H1 (cell line): ENCODE measurements at regions not wholly inside any gene's neighbourhood (a gene's known extent, or its start where the extent isn't known, plus 50 kb on each side); places are given as distances from the start of the nearest gene placed in this dataset.

Source experiments
- CTCF ChIA-PET: fragments of 300-600 bp; sonication (Branson Sonifier 250); formaldehyde crosslinking; loops from one replicate; lab custom pipeline; 2021; ENCODE audit not compliant: partially characterized antibody; lab: Charles Lee
- POLR2A ChIA-PET: fragments of 300-600 bp; sonication (Branson Sonifier 250); formaldehyde crosslinking; loops from one replicate; lab custom pipeline; 2021; ENCODE audit warnings: inconsistent platforms; ENCODE audit not compliant: partially characterized antibody; lab: Charles Lee
- DNase-seq, 2 experiments: peaks; one replicate each; pipeline versions ENCODE4 v3.0.0 to v3.0.0-alpha.2; 2010 to 2022; ENCODE audit warnings: low spot score in 2 of 2, low read depth in 1 of 2, mixed read lengths in 1 of 2
- FAIRE-seq: peaks from 2 replicates; lab custom pipeline; 2011; peaks lifted over from hg19 to GRCh38; lab: Jason Lieb, UNC
- H2AFZ ChIP-seq: 2 replicates; pipeline ENCODE4 v1.8.1; 2012; ENCODE audit warnings: low read length, inconsistent platforms
- H2AK5ac ChIP-seq: 2 replicates; pipeline ENCODE4 v1.6.1; 2013; ENCODE audit warnings: low read depth, low read length
- H2BK120ac ChIP-seq: replicated peaks from 2 replicates; pipeline ENCODE3; 2013; ENCODE audit warnings: low read depth, low read length, inconsistent platforms
- H2BK12ac ChIP-seq: 2 replicates; pipeline ENCODE4 v1.6.1; 2013; ENCODE audit warnings: low read depth, low read length
- H2BK15ac ChIP-seq: 2 replicates; pipeline ENCODE4 v1.6.1; 2013; ENCODE audit warnings: low read length
- H2BK20ac ChIP-seq: 2 replicates; pipeline ENCODE4 v1.6.1; 2013; ENCODE audit warnings: low read length
- H2BK5ac ChIP-seq: 2 replicates; pipeline ENCODE4 v1.6.1; 2013; ENCODE audit warnings: low read depth, low read length
- H3K14ac ChIP-seq: 2 replicates; pipeline ENCODE4 v1.6.1; 2013; ENCODE audit warnings: inconsistent platforms; ENCODE audit not compliant: insufficient read length
- H3K18ac ChIP-seq: 2 replicates; pipeline ENCODE4 v1.6.1; 2013; ENCODE audit warnings: low read length; ENCODE audit errors: extremely low read depth
- H3K23ac ChIP-seq: 2 replicates; pipeline ENCODE4 v1.6.1; 2013; ENCODE audit warnings: inconsistent platforms; ENCODE audit not compliant: insufficient read length
- H3K23me2 ChIP-seq: 2 replicates; pipeline ENCODE4 v1.6.1; 2013; ENCODE audit warnings: low read depth, low read length
- H3K27ac ChIP-seq: 2 replicates; pipeline ENCODE4 v1.6.1; 2011; ENCODE audit warnings: low read depth, low read length, inconsistent platforms
- H3K27me3 ChIP-seq, 4 experiments: replicated peaks in 1 of 4; 1 replicate in 1 of 4; 2 replicates in 3 of 4; pipeline versions ENCODE4 v1.6.1 to v1.8.1; 2011 to 2013; ENCODE audit warnings: low read length in 3 of 4, mild to moderate bottlenecking in 3 of 4, inconsistent platforms in 2 of 4, mixed read lengths in 2 of 4, moderate library complexity in 1 of 4; ENCODE audit not compliant: control insufficient read depth in 3 of 4, insufficient read depth in 3 of 4; ENCODE audit errors: extremely low read depth in 1 of 4
- H3K36me3 ChIP-seq, 4 experiments: 2 replicates each; pipeline versions ENCODE4 v1.6.1 to v1.8.1; 2011 to 2013; ENCODE audit warnings: mild to moderate bottlenecking in 4 of 4, low read length in 3 of 4, moderate library complexity in 2 of 4, control low read depth in 1 of 4, inconsistent platforms in 1 of 4; ENCODE audit not compliant: insufficient read depth in 4 of 4, control insufficient read depth in 2 of 4
- H3K4ac ChIP-seq: replicated peaks from 2 replicates; pipeline ENCODE3; 2013; ENCODE audit warnings: low read length, low read depth, mixed read lengths, inconsistent platforms; ENCODE audit not compliant: insufficient read length
- H3K4me1 ChIP-seq, 4 experiments: replicated peaks in 1 of 4; 1 replicate in 1 of 4; 2 replicates in 3 of 4; pipeline versions ENCODE4 v1.6.1 to v1.8.1; 2011 to 2013; ENCODE audit warnings: low read length in 3 of 4, inconsistent platforms in 2 of 4, mixed read lengths in 1 of 4; ENCODE audit not compliant: insufficient read depth in 4 of 4, control insufficient read depth in 3 of 4
- H3K4me2 ChIP-seq, 2 experiments: 2 replicates each; pipeline versions ENCODE4 v1.6.1 to v1.8.1; 2011 to 2013; ENCODE audit warnings: low read depth in 2 of 2, low read length in 2 of 2, control low read depth in 1 of 2, inconsistent platforms in 1 of 2, mild to moderate bottlenecking in 1 of 2; ENCODE audit not compliant: insufficient read depth in 1 of 2
- H3K4me3 ChIP-seq, 4 experiments: fragments of 200-600, 300-600 bp in 1 of 4; sonication (generic), shearing (Covaris generic), sonication (Bioruptor Twin) in 1 of 4; 2 replicates each; pipeline versions ENCODE4 v1.5.1 to v1.8.1; 2011 to 2016; ENCODE audit warnings: low read length in 4 of 4, low read depth in 3 of 4, control low read depth in 2 of 4, inconsistent platforms in 2 of 4, mild to moderate bottlenecking in 2 of 4, mixed read lengths in 1 of 4, moderate library complexity in 1 of 4; ENCODE audit not compliant: insufficient read depth in 2 of 4; ENCODE audit errors: extremely low read depth in 1 of 4
- H3K56ac ChIP-seq: replicated peaks from 2 replicates; pipeline ENCODE3; 2013; ENCODE audit warnings: low read depth, mild to moderate bottlenecking, mixed read lengths, low read length, inconsistent platforms; ENCODE audit not compliant: insufficient read length
- H3K79me1 ChIP-seq: 2 replicates; pipeline ENCODE4 v1.6.1; 2013; ENCODE audit warnings: low read depth, low read length, control low read depth
- H3K79me2 ChIP-seq, 2 experiments: 2 replicates each; pipeline versions ENCODE4 v1.6.1 to v1.8.1; 2012 to 2013; ENCODE audit warnings: low read length in 2 of 2, mild to moderate bottlenecking in 2 of 2, inconsistent platforms in 1 of 2; ENCODE audit not compliant: insufficient read depth in 2 of 2, control insufficient read depth in 1 of 2
- H3K9ac ChIP-seq, 4 experiments: replicated peaks in 1 of 4; 1 replicate in 1 of 4; 2 replicates in 3 of 4; pipeline versions ENCODE4 v1.6.1 to v1.8.1; 2011 to 2013; ENCODE audit warnings: low read depth in 3 of 4, low read length in 3 of 4, control low read depth in 2 of 4, mild to moderate bottlenecking in 2 of 4, moderate library complexity in 2 of 4, inconsistent platforms in 1 of 4; ENCODE audit errors: extremely low read depth in 1 of 4
- H3K9me3 ChIP-seq, 2 experiments: 2 replicates each; pipeline versions ENCODE4 v1.6.1 to v1.8.1; 2012 to 2013; ENCODE audit warnings: mild to moderate bottlenecking in 2 of 2, moderate library complexity in 2 of 2, control low read depth in 1 of 2, inconsistent platforms in 1 of 2, low read depth in 1 of 2, low read length in 1 of 2, mixed read lengths in 1 of 2; ENCODE audit not compliant: insufficient read depth in 2 of 2
- H4K20me1 ChIP-seq, 2 experiments: replicated peaks in 1 of 2; 2 replicates each; pipeline versions ENCODE3 to v1.8.1; 2011 to 2013; ENCODE audit warnings: inconsistent platforms in 2 of 2, low read length in 2 of 2, mild to moderate bottlenecking in 1 of 2; ENCODE audit not compliant: insufficient read depth in 2 of 2, control insufficient read depth in 1 of 2
- H4K5ac ChIP-seq: 2 replicates; pipeline ENCODE4 v1.6.1; 2013; ENCODE audit warnings: low read length, low read depth, mixed read lengths, inconsistent platforms; ENCODE audit not compliant: insufficient read length
- H4K8ac ChIP-seq: 2 replicates; pipeline ENCODE4 v1.8.0; 2013; ENCODE audit warnings: mild to moderate bottlenecking, moderate library complexity, low read length, inconsistent platforms; ENCODE audit not compliant: insufficient read depth; ENCODE audit errors: extremely low read depth
- H4K91ac ChIP-seq: replicated peaks from 2 replicates; pipeline ENCODE3; 2013; ENCODE audit warnings: low read length, mixed read lengths, inconsistent platforms; ENCODE audit not compliant: insufficient read length
- ASH2L ChIP-seq: fragments of 200-600, 300-600 bp; sonication (generic); IDR thresholded peaks from one replicate; pipeline ENCODE4 v1.7.1; 2017; ENCODE audit warnings: low read length
- EGR1 ChIP-seq: IDR thresholded peaks from 2 replicates; pipeline ENCODE4 v1.6.1; 2011; ENCODE audit warnings: low read depth, low read length, borderline replicate concordance
- JUN ChIP-seq: IDR thresholded peaks from 2 replicates; pipeline ENCODE4 v1.6.1; 2011; ENCODE audit warnings: low read depth, mild to moderate bottlenecking, improper control_type of control experiment, low read length
- MAFK ChIP-seq: IDR thresholded peaks from 2 replicates; pipeline ENCODE4 v1.6.1; 2012; ENCODE audit warnings: low read depth, mild to moderate bottlenecking, improper control_type of control experiment, low read length
- NANOG ChIP-seq: IDR thresholded peaks from 2 replicates; pipeline ENCODE4 v1.6.1; 2011; ENCODE audit warnings: low read length, low read depth, mild to moderate bottlenecking, inconsistent platforms; ENCODE audit not compliant: insufficient read depth, poor library complexity, severe bottlenecking
- SIN3A ChIP-seq, 2 experiments: IDR thresholded peaks in 1 of 2; conservative IDR thresholded peaks in 1 of 2; 2 replicates each; pipeline ENCODE4 v1.6.1; 2011 to 2012; ENCODE audit warnings: low read length in 2 of 2, improper control_type of control experiment in 1 of 2, low read depth in 1 of 2, mild to moderate bottlenecking in 1 of 2
- SP2 ChIP-seq: IDR thresholded peaks from 2 replicates; pipeline ENCODE4 v1.6.1; 2012; ENCODE audit warnings: mild to moderate bottlenecking, low read length, inconsistent platforms
- SP4 ChIP-seq: IDR thresholded peaks from 2 replicates; pipeline ENCODE4 v1.6.1; 2012; ENCODE audit warnings: low read length, inconsistent platforms
- SUZ12 ChIP-seq: fragments of 200-600 bp; sonication (generic); IDR thresholded peaks from 2 replicates; pipeline ENCODE4 v1.6.1; 2012; ENCODE audit warnings: mild to moderate bottlenecking, inconsistent platforms, low read length, moderate library complexity, mixed read lengths
- WGBS, 2 experiments: shearing (Covaris generic) in 1 of 2; methylation state at CpG; one replicate each; pipeline versions ENCODE4 v1.1.6 to v1.1.7; 2013 to 2015; ENCODE audit warnings: low lambda C conversion rate in 2 of 2, mixed read lengths in 2 of 2, inconsistent platforms in 1 of 2, low coverage in 1 of 2, missing lambda C conversion rate in 1 of 2; ENCODE audit not compliant: insufficient replicate concordance in 2 of 2, insufficient coverage in 1 of 2, insufficient read length in 1 of 2; ENCODE audit errors: extremely low coverage in 1 of 2, missing lambda C conversion rate in 1 of 2; 5-methylcytosine and 5-hydroxymethylcytosine counted together
- TF ChIP-seq, protein P1 (sequence below): IDR thresholded peaks from 2 replicates; pipeline ENCODE4 v1.6.1; 2012; ENCODE audit warnings: inconsistent platforms

DNA sequence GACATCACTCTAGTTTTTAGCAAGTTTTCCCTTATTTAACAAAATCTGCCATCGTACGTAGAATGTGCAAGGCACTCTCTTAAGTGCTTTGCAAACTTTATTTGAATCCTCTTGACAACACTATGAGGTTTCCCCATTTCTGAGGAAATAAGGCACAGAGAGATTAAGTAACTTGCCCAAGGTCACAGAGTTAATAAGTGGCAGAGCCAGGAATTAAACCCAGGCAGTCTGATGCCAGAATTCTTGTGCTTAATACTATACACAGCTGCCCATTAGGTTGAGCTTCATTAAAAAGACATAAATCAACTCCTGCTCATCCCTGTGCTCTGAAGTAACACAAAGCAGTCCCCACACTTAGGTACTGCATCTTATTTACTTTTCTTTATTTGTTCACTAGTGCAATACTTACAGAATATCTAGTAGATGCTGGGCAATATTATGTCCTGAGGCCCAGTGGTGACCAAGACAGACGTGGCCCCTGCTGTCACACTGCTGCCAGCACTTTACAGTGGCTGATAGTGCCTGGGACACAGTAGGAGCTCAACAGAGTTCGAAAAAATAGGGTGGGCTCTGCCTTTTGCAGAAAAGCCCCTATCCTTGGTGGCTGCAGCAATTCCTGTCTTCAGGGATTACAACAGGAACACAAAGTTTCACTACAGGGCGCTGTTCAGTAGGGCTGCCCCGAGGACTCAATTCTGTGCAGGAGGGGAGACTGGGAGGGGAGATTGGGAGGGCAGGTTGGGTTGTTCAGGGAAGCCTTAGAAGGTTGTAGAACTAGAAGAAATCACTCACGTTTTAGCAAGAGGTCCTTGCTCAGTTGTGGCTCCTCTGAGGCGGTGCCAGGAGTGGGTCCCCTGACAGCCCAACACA, 138.3 kb upstream of the TPM1 start:
- no peak overlapping the region for H4K5ac ChIP-seq
- no peak overlapping the region for H2AFZ ChIP-seq
- no peak overlapping the region for H3K4me3 ChIP-seq
- H2BK12ac ChIP-seq = no peak overlapping the region
- no peak overlapping the region for H2AK5ac ChIP-seq
- H3K23me2 ChIP-seq = no peaks in the 10 kb centered on the region
- H3K79me2 ChIP-seq = no peaks in the 10 kb centered on the region
- no peak overlapping the region for H3K9ac ChIP-seq
- no peak overlapping the region for H3K4me2 ChIP-seq
- H4K20me1 ChIP-seq = no peaks in the 10 kb centered on the region
- no peak overlapping the region for H3K23ac ChIP-seq
- peaks cover 0 to 11% (median 5%) of the 10 kb centered on the region in 4 experiments; a peak in 6 of 7 replicates for H3K4me1 ChIP-seq
- H4K8ac ChIP-seq = no peak overlapping the region
- ChIA-PET CTCF (interaction anchor here (1.7 kb wide), 2 partner anchors 8 to 190 kb away, joined by 4 to 5 read pairs; no protein-coding TSS in a partner anchor), POLR2A (no interaction called here)
- no peak overlapping the region for H2BK5ac ChIP-seq
- H3K79me1 ChIP-seq = no peaks in the 10 kb centered on the region
- H3K4ac ChIP-seq = no peak overlapping the region
- FAIRE-seq (no peak), DNase-seq (no peak)
- no peaks in the 10 kb centered on the region for H3K27me3 ChIP-seq
- no peak overlapping the region for H2BK120ac ChIP-seq
- WGBS, 2 experiments = 88% methylated on average over 7 of the region's 8 CpGs; no CpG with 5 or more reads in 1 of the 2 experiments
- H3K9me3 ChIP-seq = no peaks in the 10 kb centered on the region
- no peak overlapping the region for H3K18ac ChIP-seq
- no peak overlapping the region for H3K27ac ChIP-seq
- 0 out of 2 replicates have a peak overlapping the region, but pooled peaks have one; percentile 44 for H2BK20ac ChIP-seq
- TF ChIP-seq SP2 = no peak
- TF ChIP-seq JUN = no peak
- TF ChIP-seq ASH2L = no peak
- no peak for TF ChIP-seq MAFK
- no peak for TF ChIP-seq EGR1
- TF ChIP-seq SP4 = no peak
- TF ChIP-seq SUZ12 = no peak
- TF ChIP-seq SIN3A (conservative IDR thresholded peaks at IDR 0.05 in 1 of 2, IDR thresholded peaks at IDR 0.05 in 1 of 2; ENCODE audit: low read depth in 1 of 2, low read length in 2 of 2) = no peak
- TF ChIP-seq, protein P1, sequence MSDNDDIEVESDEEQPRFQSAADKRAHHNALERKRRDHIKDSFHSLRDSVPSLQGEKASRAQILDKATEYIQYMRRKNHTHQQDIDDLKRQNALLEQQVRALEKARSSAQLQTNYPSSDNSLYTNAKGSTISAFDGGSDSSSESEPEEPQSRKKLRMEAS = no peak
- no peak for TF ChIP-seq NANOG
- no peak overlapping the region for H4K91ac ChIP-seq
- H3K14ac ChIP-seq = no peak overlapping the region
- no peak overlapping the region for H3K56ac ChIP-seq
- H2BK15ac ChIP-seq = no peak overlapping the region
- H3K36me3 ChIP-seq = no peaks in the 10 kb centered on the region
